Testis (tissue), 2 donors: ENCODE measurements at regions not wholly inside any gene's neighbourhood (a gene's known extent, or its start where the extent isn't known, plus 50 kb on each side); places are given as distances from the start of the nearest gene placed in this dataset.

Source experiments
- DNase-seq: peaks from one replicate; pipeline ENCODE4 v3.0.0-alpha.2; 2019
- H3K27ac ChIP-seq, 2 donors: fragments of 200-600 bp; sonication (generic); one replicate each; pipeline ENCODE4 v1.5.1; 2019
- H3K27me3 ChIP-seq: fragments of 200-600 bp; sonication (generic); one replicate; pipeline ENCODE4 v1.5.1; 2019
- H3K36me3 ChIP-seq: fragments of 200-600 bp; sonication (generic); one replicate; pipeline ENCODE4 v1.5.1; 2017; ENCODE audit warnings: low read depth; ENCODE audit errors: missing control alignments
- H3K4me1 ChIP-seq: fragments of 200-600 bp; sonication (generic); one replicate; pipeline ENCODE4 v1.5.1; 2019
- H3K4me3 ChIP-seq, 2 donors: fragments of 200-600 bp; sonication (generic); one replicate each; pipeline ENCODE4 v1.5.1; 2017 to 2019
- H3K9me3 ChIP-seq: fragments of 200-600 bp; sonication (generic); one replicate; pipeline ENCODE4 v1.5.1; 2017
- CTCF ChIP-seq, 3 experiments: fragments of 450-650 bp in 2 of 3; fragments of 200-600 bp in 1 of 3; sonication (generic) in 1 of 3; IDR thresholded peaks; one replicate each; pipeline ENCODE4 v1.5.1; 2016 to 2019; ENCODE audit warnings: antibody characterized with exemption in 3 of 3, mild to moderate bottlenecking in 2 of 3, moderate library complexity in 1 of 3
- POLR2A ChIP-seq: fragments of 450-650 bp; IDR thresholded peaks from one replicate; pipeline ENCODE4 v1.6.1; 2017; ENCODE audit warnings: antibody characterized with exemption, mild to moderate bottlenecking, moderate library complexity
- WGBS, 2 donors: methylation state at CpG; one replicate each; pipeline ENCODE4 v1.1.5; 2018; 5-methylcytosine and 5-hydroxymethylcytosine counted together
- intact Hi-C: fragments of 100-400 bp; cut with DNase I; formaldehyde crosslinking; loops from one replicate; pipeline ENCODE4 v1.15.1; 2023; ENCODE audit warnings: low total_unique reads

DNA sequence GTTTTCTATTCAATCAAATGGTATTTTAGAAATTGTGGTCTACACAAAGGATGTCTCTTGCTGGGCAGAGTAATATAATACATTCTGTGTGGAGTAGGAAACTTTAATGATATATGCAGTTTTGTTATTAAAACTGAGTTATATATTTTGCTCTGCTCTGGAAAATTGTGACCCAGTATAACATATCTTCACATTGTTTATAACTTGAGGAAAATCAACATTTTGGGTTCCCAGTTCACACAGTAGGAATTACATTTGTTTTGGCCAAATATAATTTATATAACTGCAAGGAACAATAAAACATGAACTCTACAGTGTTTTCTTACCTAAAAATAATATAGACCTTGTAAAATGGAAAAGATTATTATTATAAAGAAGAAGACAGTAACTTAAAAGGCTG lies 372.4 kb downstream of the OSR1 start:
- no peak for TF ChIP-seq CTCF (IDR thresholded peaks at IDR 0.05)
- TF ChIP-seq POLR2A, result no peak
- Histone ChIP-seq H3K4me3 (no peak overlapping the region), H3K27ac (no peak overlapping the region), H3K27me3 (no peaks in the 10 kb centered on the region), H3K9me3 (no peaks in the 10 kb centered on the region), H3K36me3 (no peaks in the 10 kb centered on the region), H3K4me1 (peaks cover 17% of the 10 kb centered on the region)
- no peak for DNase-seq
- intact Hi-C loops, result loop anchor here (10.0 kb wide), 1 partner anchor 369 kb away; the partner anchor contains the start of gene OSR1

DNA sequence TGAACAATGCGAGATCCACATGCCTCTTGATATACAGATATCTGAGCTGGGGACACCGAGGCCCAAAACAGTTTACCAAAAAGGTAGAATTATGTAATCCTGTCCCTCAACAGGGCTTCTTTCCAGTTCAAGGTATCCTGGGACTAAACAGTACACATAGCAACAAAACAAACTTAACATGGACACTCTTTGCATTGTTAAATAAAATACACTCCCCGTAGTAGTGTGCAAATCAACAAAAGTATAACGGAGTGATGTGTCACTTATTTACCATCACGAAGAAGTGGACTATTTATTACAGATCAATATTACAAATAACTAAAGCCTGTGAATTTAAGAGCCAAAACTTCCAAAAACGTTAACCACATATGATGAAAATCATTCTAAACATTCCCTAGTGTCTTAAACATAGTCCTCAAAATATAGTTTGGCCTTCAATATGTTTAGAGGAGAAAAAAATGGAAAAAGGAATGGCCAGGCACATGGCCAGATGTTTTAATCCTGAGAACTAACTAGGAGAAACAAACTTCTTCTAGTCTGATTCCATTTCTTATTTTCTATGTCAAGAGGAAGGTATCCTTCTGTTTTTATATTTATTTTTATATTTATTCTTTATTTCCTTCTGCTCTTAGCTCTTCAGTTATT lies 377.5 kb downstream of the OSR1 start:
- Histone ChIP-seq H3K36me3 (no peaks in the 10 kb centered on the region), H3K4me1 (no peaks in the 10 kb centered on the region), H3K27ac (no peak overlapping the region), H3K27me3 (no peaks in the 10 kb centered on the region), H3K4me3 (no peak overlapping the region), H3K9me3 (no peaks in the 10 kb centered on the region)
- intact Hi-C loops, result loop anchor here (10.0 kb wide), 1 partner anchor 374 kb away; the partner anchor contains the start of gene OSR1
- 75 to 79% methylated on average over 6 of the region's 6 CpGs for WGBS, 2 donors
- no peak for DNase-seq
- TF ChIP-seq POLR2A (no peak), CTCF (IDR thresholded peaks at IDR 0.05) (no peak)

GRCh38 chr2:18980104-18980785 lies 378.2 kb downstream of the OSR1 start:
- no peak for DNase-seq
- intact Hi-C loops, result loop anchor here (10.0 kb wide), 1 partner anchor 375 kb away; the partner anchor contains the start of gene OSR1
- H3K27me3 ChIP-seq, result no peaks in the 10 kb centered on the region
- no peaks in the 10 kb centered on the region for H3K4me1 ChIP-seq
- TF ChIP-seq CTCF (IDR thresholded peaks at IDR 0.05) (no peak), POLR2A (no peak)
- H3K27ac ChIP-seq, result no peak overlapping the region
- no peaks in the 10 kb centered on the region for H3K36me3 ChIP-seq
- 64 to 68% methylated on average over 5 of the region's 5 CpGs for WGBS, 2 donors
- H3K9me3 ChIP-seq, result no peaks in the 10 kb centered on the region
- H3K4me3 ChIP-seq, result no peak overlapping the region

- TF ChIP-seq CTCF (IDR thresholded peaks at IDR 0.05), result no peak
- no peaks in the 10 kb centered on the region for H3K36me3 ChIP-seq
- H3K27ac ChIP-seq, result no peak overlapping the region
- H3K9me3 ChIP-seq, result no peaks in the 10 kb centered on the region
- no peaks in the 10 kb centered on the region for H3K4me1 ChIP-seq
- intact Hi-C loops, result no loop called here
- no peak overlapping the region for H3K4me3 ChIP-seq
- no peaks in the 10 kb centered on the region for H3K27me3 ChIP-seq
- no peak for DNase-seq
- 59 to 77% methylated on average over 3 of the region's 3 CpGs for WGBS, 2 donors
Observed at GRCh38 chr2:18977409-18977808, 381.0 kb downstream of the OSR1 start.
